ENCODE measurements at regions not wholly inside any gene's neighbourhood (a gene's known extent, or its start where the extent isn't known, plus 50 kb on each side); places are given as distances from the start of the nearest gene placed in this dataset.

DNA sequence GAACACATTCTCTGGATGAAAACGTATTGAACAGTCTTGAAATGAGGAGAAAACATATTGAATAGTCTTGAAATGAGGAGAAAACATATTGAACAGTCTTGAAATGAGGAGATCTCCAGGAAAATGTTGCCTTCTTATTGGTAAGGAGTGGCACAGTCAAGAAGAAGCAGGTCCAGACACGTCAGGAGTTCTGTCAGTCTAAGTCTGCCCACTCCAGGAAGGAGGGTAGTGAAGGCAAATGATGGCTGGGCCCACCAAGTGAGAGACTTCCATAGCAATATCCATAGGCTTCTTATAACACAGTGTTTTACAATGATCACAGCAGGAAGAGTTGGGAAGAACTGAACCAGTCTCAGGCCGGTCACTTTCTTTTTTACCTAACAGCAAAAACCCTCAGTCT is 316.2 kb downstream of the ETAA1 start:
- in situ Hi-C loops (cut with HindIII; ENCODE audit: extremely low pct_ligation_motif_present, low pct_unique_long_range_greater_than_20kb) (no loop called here), intact Hi-C loops (cut with micrococcal nuclease; ENCODE audit: unreplicated experiment) (no loop called here)
- Histone ChIP-seq H3K27ac (ENCODE audit: extremely low read length, insufficient read depth, low read length) (no peak overlapping the region), H3K79me2 (ENCODE audit: insufficient read depth, low read length) (no peaks in the 10 kb centered on the region), H3K9me3 (ENCODE audit: low read length) (no peaks in the 10 kb centered on the region), H4K20me1 (ENCODE audit: insufficient read depth, low read length) (no peaks in the 10 kb centered on the region), H3K36me3 (replicated peaks in 1 of 2; ENCODE audit: control insufficient read depth in 1 of 2, insufficient read depth in 2 of 2, low read length in 2 of 2) (no peaks in the 10 kb centered on the region), H3K9ac (ENCODE audit: insufficient read depth, low read depth, low read length) (no peak overlapping the region), H3K27me3 (ENCODE audit: control insufficient read depth in 1 of 2, insufficient read depth in 2 of 2, low read length in 2 of 2) (no peaks in the 10 kb centered on the region), H3K4me1 (ENCODE audit: insufficient read depth, low read length) (no peaks in the 10 kb centered on the region), H3K4me2 (ENCODE audit: low read depth, low read length) (no peak overlapping the region), H3K4me3 (replicated peaks in 1 of 3; ENCODE audit: insufficient read depth in 1 of 3, low read depth in 2 of 3, low read length in 3 of 3) (no peak overlapping the region), H2AFZ (ENCODE audit: low read length) (no peak overlapping the region)
- ChIA-PET POLR2A (no interaction called here), CTCF (ENCODE audit: low intra/inter-chr PET ratio, low total read pairs) (no interaction called here)
- FAIRE-seq, result no peak
- TF ChIP-seq NR2F2 (IDR thresholded peaks at IDR 0.05; ENCODE audit: borderline replicate concordance, low read depth) (no peak), BRD4 (CRISPR knock-in tag; IDR thresholded peaks at IDR 0.05) (no peak), SP4 (CRISPR knock-in tag; IDR thresholded peaks at IDR 0.05) (no peak), ESRRA (CRISPR knock-in tag; IDR thresholded peaks at IDR 0.05; ENCODE audit: low read depth) (no peak), ZNF883 (CRISPR knock-in tag; IDR thresholded peaks at IDR 0.05; ENCODE audit: not compliant biosample characterization) (no peak), RAD51 (IDR thresholded peaks at IDR 0.05; ENCODE audit: borderline replicate concordance) (no peak), ZBTB7B (CRISPR knock-in tag; IDR thresholded peaks at IDR 0.05) (no peak), ELF1 (CRISPR knock-in tag; IDR thresholded peaks at IDR 0.05) (no peak), FOXA1 (IDR thresholded peaks at IDR 0.05) (no peak), FOXA1 (CRISPR knock-in tag; IDR thresholded peaks at IDR 0.05) (no peak)
- TF ChIP-seq, protein P1, sequence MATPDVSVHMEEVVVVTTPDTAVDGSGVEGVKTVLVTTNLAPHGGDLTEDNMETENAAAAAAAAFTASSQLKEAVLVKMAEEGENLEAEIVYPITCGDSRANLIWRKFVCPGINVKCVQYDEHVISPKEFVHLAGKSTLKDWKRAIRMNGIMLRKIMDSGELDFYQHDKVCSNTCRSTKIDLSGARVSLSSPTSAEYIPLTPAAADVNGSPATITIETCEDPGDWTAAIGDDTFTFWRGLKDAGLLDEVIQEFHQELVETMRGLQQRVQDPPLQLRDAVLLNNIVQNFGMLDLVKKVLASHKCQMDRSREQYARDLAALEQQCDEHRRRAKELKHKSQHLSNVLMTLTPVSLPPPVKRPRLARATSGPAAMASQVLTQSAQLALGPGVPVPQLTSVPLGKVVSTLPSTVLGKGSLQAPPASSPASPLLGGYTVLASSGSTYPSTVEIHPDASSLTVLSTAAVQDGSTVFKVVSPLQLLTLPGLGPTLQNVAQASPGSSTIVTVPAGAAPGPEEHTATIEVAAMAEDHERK (CRISPR knock-in tag; IDR thresholded peaks at IDR 0.05; ENCODE audit: low read depth), result no peak
- TF ChIP-seq, protein P2, sequence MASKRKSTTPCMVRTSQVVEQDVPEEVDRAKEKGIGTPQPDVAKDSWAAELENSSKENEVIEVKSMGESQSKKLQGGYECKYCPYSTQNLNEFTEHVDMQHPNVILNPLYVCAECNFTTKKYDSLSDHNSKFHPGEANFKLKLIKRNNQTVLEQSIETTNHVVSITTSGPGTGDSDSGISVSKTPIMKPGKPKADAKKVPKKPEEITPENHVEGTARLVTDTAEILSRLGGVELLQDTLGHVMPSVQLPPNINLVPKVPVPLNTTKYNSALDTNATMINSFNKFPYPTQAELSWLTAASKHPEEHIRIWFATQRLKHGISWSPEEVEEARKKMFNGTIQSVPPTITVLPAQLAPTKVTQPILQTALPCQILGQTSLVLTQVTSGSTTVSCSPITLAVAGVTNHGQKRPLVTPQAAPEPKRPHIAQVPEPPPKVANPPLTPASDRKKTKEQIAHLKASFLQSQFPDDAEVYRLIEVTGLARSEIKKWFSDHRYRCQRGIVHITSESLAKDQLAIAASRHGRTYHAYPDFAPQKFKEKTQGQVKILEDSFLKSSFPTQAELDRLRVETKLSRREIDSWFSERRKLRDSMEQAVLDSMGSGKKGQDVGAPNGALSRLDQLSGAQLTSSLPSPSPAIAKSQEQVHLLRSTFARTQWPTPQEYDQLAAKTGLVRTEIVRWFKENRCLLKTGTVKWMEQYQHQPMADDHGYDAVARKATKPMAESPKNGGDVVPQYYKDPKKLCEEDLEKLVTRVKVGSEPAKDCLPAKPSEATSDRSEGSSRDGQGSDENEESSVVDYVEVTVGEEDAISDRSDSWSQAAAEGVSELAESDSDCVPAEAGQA (IDR thresholded peaks at IDR 0.05; ENCODE audit: low read depth), result no peak
- TF ChIP-seq, protein P2 (CRISPR knock-in tag; IDR thresholded peaks at IDR 0.05; ENCODE audit: borderline replicate concordance), result no peak
- TF ChIP-seq, protein P3, sequence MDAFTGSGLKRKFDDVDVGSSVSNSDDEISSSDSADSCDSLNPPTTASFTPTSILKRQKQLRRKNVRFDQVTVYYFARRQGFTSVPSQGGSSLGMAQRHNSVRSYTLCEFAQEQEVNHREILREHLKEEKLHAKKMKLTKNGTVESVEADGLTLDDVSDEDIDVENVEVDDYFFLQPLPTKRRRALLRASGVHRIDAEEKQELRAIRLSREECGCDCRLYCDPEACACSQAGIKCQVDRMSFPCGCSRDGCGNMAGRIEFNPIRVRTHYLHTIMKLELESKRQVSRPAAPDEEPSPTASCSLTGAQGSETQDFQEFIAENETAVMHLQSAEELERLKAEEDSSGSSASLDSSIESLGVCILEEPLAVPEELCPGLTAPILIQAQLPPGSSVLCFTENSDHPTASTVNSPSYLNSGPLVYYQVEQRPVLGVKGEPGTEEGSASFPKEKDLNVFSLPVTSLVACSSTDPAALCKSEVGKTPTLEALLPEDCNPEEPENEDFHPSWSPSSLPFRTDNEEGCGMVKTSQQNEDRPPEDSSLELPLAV (CRISPR knock-in tag; conservative IDR thresholded peaks at IDR 0.05; ENCODE audit: low read depth), result no peak
- 31% methylated on average over 3 of the region's 3 CpGs for WGBS (ENCODE audit: low lambda C conversion rate)
- no TSS peak for BruUV-seq (replicated peaks)
- DNase-seq (ENCODE audit: low spot score), result no peak
- ATAC-seq, result no peak
